ENCODE measurements at regions not wholly inside any gene's neighbourhood (a gene's known extent, or its start where the extent isn't known, plus 50 kb on each side); places are given as distances from the start of the nearest gene placed in this dataset.

- BruUV-seq (replicated peaks) = no TSS peak
- CTCF ChIA-PET = no interaction called here
These were observed 220.1 kb upstream of the CNTN5 start for GRCh38 chr11:98800696-98801095.

DNA sequence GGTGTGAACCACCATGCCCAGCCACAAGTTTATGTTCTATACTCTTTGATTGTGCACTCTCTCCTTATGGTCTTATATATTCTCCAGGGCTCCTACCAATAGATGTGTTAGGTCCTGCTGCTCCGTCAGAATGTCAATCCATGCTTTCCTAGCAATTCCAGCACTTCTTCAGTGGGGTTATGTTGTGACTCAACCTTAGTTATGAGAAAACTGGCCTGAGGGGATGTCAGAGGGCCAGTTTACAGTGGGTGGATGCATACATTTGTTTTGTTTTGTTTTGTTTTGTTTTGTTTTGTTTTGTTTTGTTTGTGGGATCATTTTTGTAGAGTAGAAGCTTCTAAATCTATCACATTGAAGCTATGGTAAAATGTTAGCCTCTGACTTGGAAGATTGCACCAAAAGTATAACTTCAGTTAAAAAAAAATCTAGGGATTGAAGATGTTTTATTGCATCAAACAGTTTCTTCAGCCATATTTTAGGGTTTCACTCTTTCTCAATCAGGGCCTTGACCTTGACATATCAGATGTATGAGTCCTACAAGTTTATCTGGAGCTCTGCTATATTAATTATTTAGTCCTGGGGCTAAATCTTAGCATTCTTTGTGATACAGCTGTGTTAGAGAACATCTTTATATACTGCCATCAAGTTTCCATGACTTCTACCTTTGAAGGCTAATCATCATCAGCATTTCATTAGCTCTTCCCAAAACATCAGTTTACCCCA is 191.6 kb upstream of the CNTN5 start:
- TF ChIP-seq, protein P1, sequence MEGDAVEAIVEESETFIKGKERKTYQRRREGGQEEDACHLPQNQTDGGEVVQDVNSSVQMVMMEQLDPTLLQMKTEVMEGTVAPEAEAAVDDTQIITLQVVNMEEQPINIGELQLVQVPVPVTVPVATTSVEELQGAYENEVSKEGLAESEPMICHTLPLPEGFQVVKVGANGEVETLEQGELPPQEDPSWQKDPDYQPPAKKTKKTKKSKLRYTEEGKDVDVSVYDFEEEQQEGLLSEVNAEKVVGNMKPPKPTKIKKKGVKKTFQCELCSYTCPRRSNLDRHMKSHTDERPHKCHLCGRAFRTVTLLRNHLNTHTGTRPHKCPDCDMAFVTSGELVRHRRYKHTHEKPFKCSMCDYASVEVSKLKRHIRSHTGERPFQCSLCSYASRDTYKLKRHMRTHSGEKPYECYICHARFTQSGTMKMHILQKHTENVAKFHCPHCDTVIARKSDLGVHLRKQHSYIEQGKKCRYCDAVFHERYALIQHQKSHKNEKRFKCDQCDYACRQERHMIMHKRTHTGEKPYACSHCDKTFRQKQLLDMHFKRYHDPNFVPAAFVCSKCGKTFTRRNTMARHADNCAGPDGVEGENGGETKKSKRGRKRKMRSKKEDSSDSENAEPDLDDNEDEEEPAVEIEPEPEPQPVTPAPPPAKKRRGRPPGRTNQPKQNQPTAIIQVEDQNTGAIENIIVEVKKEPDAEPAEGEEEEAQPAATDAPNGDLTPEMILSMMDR (conservative IDR thresholded peaks at IDR 0.05; ENCODE audit: low read depth, low read length) = no peak
- no peak for TF ChIP-seq EZH2 (IDR thresholded peaks at IDR 0.05; ENCODE audit: borderline replicate concordance, low read depth, low read length, poor library complexity, severe bottlenecking)
- Histone ChIP-seq H3K27me3 (replicated peaks; ENCODE audit: insufficient read depth, low read depth, low read length, poor library complexity) (no peaks in the 10 kb centered on the region), H3K4me1 (ENCODE audit: insufficient read depth, low read length, poor library complexity, severe bottlenecking) (no peaks in the 10 kb centered on the region), H3K27ac (ENCODE audit: low read depth, low read length, poor library complexity, severe bottlenecking) (no peak overlapping the region), H3K36me3 (ENCODE audit: insufficient read depth, low read length, poor library complexity, severe bottlenecking) (no peaks in the 10 kb centered on the region), H3K9me3 (ENCODE audit: low read depth, low read length, poor library complexity, severe bottlenecking) (peaks cover 7% of the 10 kb centered on the region), H3K4me3 (ENCODE audit: low read depth, low read length, poor library complexity, severe bottlenecking) (no peak overlapping the region)
- CTCF ChIA-PET = no interaction called here
- BruUV-seq (replicated peaks) = no TSS peak
- no peak for DNase-seq (ENCODE audit: low spot score)
- intact Hi-C loops (cut with micrococcal nuclease; ENCODE audit: unreplicated experiment) = no loop called here
- POLR2A ChIA-PET (ENCODE audit: low non-redundant PET) = no interaction called here

More at GRCh38 chr11:98800696-98801095, 220.1 kb upstream of the CNTN5 start:
- H3K4me3 ChIP-seq (ENCODE audit: low read depth, low read length, poor library complexity, severe bottlenecking) = no peak overlapping the region
- POLR2A ChIA-PET (ENCODE audit: low non-redundant PET) = no interaction called here
- no peaks in the 10 kb centered on the region for H3K36me3 ChIP-seq (ENCODE audit: insufficient read depth, low read length, poor library complexity, severe bottlenecking)
- H3K27me3 ChIP-seq (replicated peaks; ENCODE audit: insufficient read depth, low read depth, low read length, poor library complexity) = no peaks in the 10 kb centered on the region
- TF ChIP-seq, protein P1 (conservative IDR thresholded peaks at IDR 0.05; ENCODE audit: low read depth, low read length) = no peak
- TF ChIP-seq EZH2 (IDR thresholded peaks at IDR 0.05; ENCODE audit: borderline replicate concordance, low read depth, low read length, poor library complexity, severe bottlenecking) = no peak
- no peaks in the 10 kb centered on the region for H3K4me1 ChIP-seq (ENCODE audit: insufficient read depth, low read length, poor library complexity, severe bottlenecking)
- intact Hi-C loops (cut with micrococcal nuclease; ENCODE audit: unreplicated experiment) = no loop called here
- H3K9me3 ChIP-seq (ENCODE audit: low read depth, low read length, poor library complexity, severe bottlenecking) = peaks cover 13% of the 10 kb centered on the region
- no peak overlapping the region for H3K27ac ChIP-seq (ENCODE audit: low read depth, low read length, poor library complexity, severe bottlenecking)
- no peak for DNase-seq (ENCODE audit: low spot score)

GRCh38 chr11:98829971-98830370 is 190.8 kb upstream of the CNTN5 start:
- H3K27ac ChIP-seq (ENCODE audit: low read depth, low read length, poor library complexity, severe bottlenecking) = no peak overlapping the region
- no TSS peak for BruUV-seq (replicated peaks)
- H3K9me3 ChIP-seq (ENCODE audit: low read depth, low read length, poor library complexity, severe bottlenecking) = peaks cover 7% of the 10 kb centered on the region
- no peak overlapping the region for H3K4me3 ChIP-seq (ENCODE audit: low read depth, low read length, poor library complexity, severe bottlenecking)
- no peak for DNase-seq (ENCODE audit: low spot score)
- no peaks in the 10 kb centered on the region for H3K36me3 ChIP-seq (ENCODE audit: insufficient read depth, low read length, poor library complexity, severe bottlenecking)
- intact Hi-C loops (cut with micrococcal nuclease; ENCODE audit: unreplicated experiment) = no loop called here
- no peaks in the 10 kb centered on the region for H3K27me3 ChIP-seq (replicated peaks; ENCODE audit: insufficient read depth, low read depth, low read length, poor library complexity)
- no peak for TF ChIP-seq EZH2 (IDR thresholded peaks at IDR 0.05; ENCODE audit: borderline replicate concordance, low read depth, low read length, poor library complexity, severe bottlenecking)
- TF ChIP-seq, protein P1 (conservative IDR thresholded peaks at IDR 0.05; ENCODE audit: low read depth, low read length) = no peak
- ChIA-PET CTCF (no interaction called here), POLR2A (ENCODE audit: low non-redundant PET) (no interaction called here)
- H3K4me1 ChIP-seq (ENCODE audit: insufficient read depth, low read length, poor library complexity, severe bottlenecking) = no peaks in the 10 kb centered on the region

Measured in A673 (cell line).